Esophagus muscularis mucosa (tissue), 4 donors: ENCODE measurements at regions not wholly inside any gene's neighbourhood (a gene's known extent, or its start where the extent isn't known, plus 50 kb on each side); places are given as distances from the start of the nearest gene placed in this dataset.

Experiments
- CTCF ChIP-seq, 3 experiments: fragments of 200-600 bp in 2 of 3; fragments of 450-650 bp in 1 of 3; sonication (generic) in 2 of 3; IDR thresholded peaks; one replicate each; pipeline ENCODE4 v1.5.1; 2017 to 2019; ENCODE audit warnings: antibody characterized with exemption in 3 of 3, mild to moderate bottlenecking in 2 of 3, moderate library complexity in 1 of 3
- EP300 ChIP-seq: sonication (generic); formaldehyde crosslinking; IDR thresholded peaks from one replicate; pipeline ENCODE4 v1.6.1; 2017; ENCODE audit warnings: antibody characterized with exemption
- POLR2A ChIP-seq: fragments of 450-650 bp; IDR thresholded peaks from one replicate; pipeline ENCODE4 v1.6.1; 2017; ENCODE audit warnings: antibody characterized with exemption, moderate library complexity, mild to moderate bottlenecking, low read depth
- POLR2AphosphoS5 ChIP-seq, 2 donors: sonication (generic); formaldehyde crosslinking; IDR thresholded peaks; one replicate each; pipeline ENCODE4 v1.6.1; 2017; ENCODE audit warnings: antibody characterized with exemption in 2 of 2

- TF ChIP-seq CTCF (IDR thresholded peaks at IDR 0.05) (no peak), POLR2A (no peak), EP300 (no peak), POLR2AphosphoS5 (IDR thresholded peaks at IDR 0.05) (no peak)
Measured at GRCh38 chr2:47657886-47658489, 87.2 kb upstream of the KCNK12 start.
